ENCODE measurements at regions not wholly inside any gene's neighbourhood (a gene's known extent, or its start where the extent isn't known, plus 50 kb on each side); places are given as distances from the start of the nearest gene placed in this dataset.
A peak's percentile ranks its signal among the peaks of the same experiment; 100 is the strongest.

GRCh38 chr6:113326781-113327180, 530.4 kb upstream of the MARCKS start:
- DNase-seq (ENCODE audit: extremely low spot score, unreplicated experiment) = no peak
- Mint-ChIP-seq H3K27me3 (no peaks in the 10 kb centered on the region), H3K4me1 (ENCODE audit: unreplicated experiment) (peaks cover 12% of the 10 kb centered on the region), H3K9me3 (peaks cover 4% of the 10 kb centered on the region), H3K36me3 (no peaks in the 10 kb centered on the region), H3K27ac (no peak overlapping the region), H3K4me3 (no peak overlapping the region)
- TF ChIP-seq CTCF (conservative IDR thresholded peaks at IDR 0.05) = no peak

- Mint-ChIP-seq H3K36me3 (no peaks in the 10 kb centered on the region), H3K27me3 (no peaks in the 10 kb centered on the region), H3K4me3 (no peak overlapping the region), H3K4me1 (ENCODE audit: unreplicated experiment) (peaks cover 12% of the 10 kb centered on the region), H3K27ac (no peak overlapping the region), H3K9me3 (peaks cover 4% of the 10 kb centered on the region)
- no peak for TF ChIP-seq CTCF (conservative IDR thresholded peaks at IDR 0.05)
- no peak for DNase-seq (ENCODE audit: extremely low spot score, unreplicated experiment)
Measured at GRCh38 chr6:113328886-113329381, 528.2 kb upstream of the MARCKS start.

GRCh38 chr6:113329942-113330635, 527.1 kb upstream of the MARCKS start:
- Mint-ChIP-seq H3K4me1 (ENCODE audit: unreplicated experiment) (peaks cover 12% of the 10 kb centered on the region), H3K4me3 (no peak overlapping the region), H3K9me3 (no peaks in the 10 kb centered on the region), H3K27me3 (no peaks in the 10 kb centered on the region), H3K27ac (peak overlapping the region; percentile 42), H3K36me3 (no peaks in the 10 kb centered on the region)
- no peak for DNase-seq (ENCODE audit: extremely low spot score, unreplicated experiment)
- TF ChIP-seq CTCF (conservative IDR thresholded peaks at IDR 0.05) = no peak

GRCh38 chr6:113330636-113330946, 526.6 kb upstream of the MARCKS start:
- H3K4me1 Mint-ChIP-seq (ENCODE audit: unreplicated experiment) = peaks cover 12% of the 10 kb centered on the region
- no peak for TF ChIP-seq CTCF (conservative IDR thresholded peaks at IDR 0.05)
- H3K9me3 Mint-ChIP-seq = no peaks in the 10 kb centered on the region
- no peak overlapping the region for H3K27ac Mint-ChIP-seq
- no peaks in the 10 kb centered on the region for H3K27me3 Mint-ChIP-seq
- H3K4me3 Mint-ChIP-seq = no peak overlapping the region
- no peaks in the 10 kb centered on the region for H3K36me3 Mint-ChIP-seq
- no peak for DNase-seq (ENCODE audit: extremely low spot score, unreplicated experiment)

GRCh38 chr6:113331021-113331420, 526.1 kb upstream of the MARCKS start:
- Mint-ChIP-seq H3K4me1 (ENCODE audit: unreplicated experiment) (peaks cover 12% of the 10 kb centered on the region), H3K27me3 (no peaks in the 10 kb centered on the region), H3K4me3 (no peak overlapping the region), H3K9me3 (no peaks in the 10 kb centered on the region), H3K36me3 (no peaks in the 10 kb centered on the region), H3K27ac (no peak overlapping the region)
- no peak for DNase-seq (ENCODE audit: extremely low spot score, unreplicated experiment)
- no peak for TF ChIP-seq CTCF (conservative IDR thresholded peaks at IDR 0.05)
